ENCODE measurements at regions not wholly inside any gene's neighbourhood (a gene's known extent, or its start where the extent isn't known, plus 50 kb on each side); places are given as distances from the start of the nearest gene placed in this dataset.

DNA sequence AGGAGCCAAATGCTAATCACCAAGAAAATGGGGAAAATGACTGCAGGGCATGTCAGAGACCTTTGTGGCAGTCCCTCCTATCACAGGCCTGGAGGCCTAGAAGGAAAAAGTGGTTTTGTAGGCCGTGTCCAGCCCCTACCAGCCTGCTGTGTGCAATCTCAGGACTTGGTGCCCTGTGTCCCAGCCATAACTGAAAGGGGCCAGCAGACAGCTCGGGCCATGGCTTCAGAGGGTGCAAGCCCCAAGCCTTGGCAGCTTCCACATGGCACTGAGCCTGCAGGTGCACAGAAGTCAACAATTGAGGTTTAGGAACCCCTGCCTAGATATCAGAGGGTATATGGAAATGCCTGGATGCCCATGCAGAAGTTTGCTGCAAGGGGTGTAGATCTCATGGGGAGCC is 391.2 kb upstream of the FSIP2 start:
- Histone ChIP-seq H3K36me3 (no peaks in the 10 kb centered on the region), H3K4me1 (no peaks in the 10 kb centered on the region), H3K9me3 (no peaks in the 10 kb centered on the region), H3K27me3 (no peaks in the 10 kb centered on the region), H3K4me3 (no peak overlapping the region), H3K27ac (no peak overlapping the region)
- TF ChIP-seq POLR2A (IDR thresholded peaks at IDR 0.05), result no peak
- TF ChIP-seq, protein P1, sequence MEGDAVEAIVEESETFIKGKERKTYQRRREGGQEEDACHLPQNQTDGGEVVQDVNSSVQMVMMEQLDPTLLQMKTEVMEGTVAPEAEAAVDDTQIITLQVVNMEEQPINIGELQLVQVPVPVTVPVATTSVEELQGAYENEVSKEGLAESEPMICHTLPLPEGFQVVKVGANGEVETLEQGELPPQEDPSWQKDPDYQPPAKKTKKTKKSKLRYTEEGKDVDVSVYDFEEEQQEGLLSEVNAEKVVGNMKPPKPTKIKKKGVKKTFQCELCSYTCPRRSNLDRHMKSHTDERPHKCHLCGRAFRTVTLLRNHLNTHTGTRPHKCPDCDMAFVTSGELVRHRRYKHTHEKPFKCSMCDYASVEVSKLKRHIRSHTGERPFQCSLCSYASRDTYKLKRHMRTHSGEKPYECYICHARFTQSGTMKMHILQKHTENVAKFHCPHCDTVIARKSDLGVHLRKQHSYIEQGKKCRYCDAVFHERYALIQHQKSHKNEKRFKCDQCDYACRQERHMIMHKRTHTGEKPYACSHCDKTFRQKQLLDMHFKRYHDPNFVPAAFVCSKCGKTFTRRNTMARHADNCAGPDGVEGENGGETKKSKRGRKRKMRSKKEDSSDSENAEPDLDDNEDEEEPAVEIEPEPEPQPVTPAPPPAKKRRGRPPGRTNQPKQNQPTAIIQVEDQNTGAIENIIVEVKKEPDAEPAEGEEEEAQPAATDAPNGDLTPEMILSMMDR (IDR thresholded peaks at IDR 0.05), result no peak
- no peak for DNase-seq
- WGBS, 4 donors, result 35 to 60% (median 45%) methylated on average over 2 of the region's 2 CpGs
- intact Hi-C loops (cut with DNase I), result no loop called here
- ATAC-seq, result no peak

GRCh38 chr2:185360776-185361175 is 377.8 kb upstream of the FSIP2 start:
- H3K4me1 ChIP-seq, result no peaks in the 10 kb centered on the region
- 82 to 88% (median 86%) methylated on average over 3 of the region's 3 CpGs for WGBS, 4 donors
- H3K27me3 ChIP-seq, result no peaks in the 10 kb centered on the region
- no peaks in the 10 kb centered on the region for H3K36me3 ChIP-seq
- no peak overlapping the region for H3K27ac ChIP-seq
- H3K4me3 ChIP-seq, result no peak overlapping the region
- ATAC-seq (no peak), DNase-seq (no peak)
- intact Hi-C loops (cut with DNase I), result no loop called here
- H3K9me3 ChIP-seq, result no peaks in the 10 kb centered on the region
- no peak for TF ChIP-seq POLR2A (IDR thresholded peaks at IDR 0.05)
- TF ChIP-seq, protein P1 (IDR thresholded peaks at IDR 0.05), result no peak

- 81 to 87% (median 85%) methylated on average over 3 of the region's 3 CpGs for WGBS, 4 donors
- no peaks in the 10 kb centered on the region for H3K36me3 ChIP-seq
- ATAC-seq (no peak), DNase-seq (no peak)
- no peaks in the 10 kb centered on the region for H3K4me1 ChIP-seq
- peaks cover 0 to 4% (median 0%) of the 10 kb centered on the region in 12 donors for H3K9me3 ChIP-seq
- H3K27me3 ChIP-seq, result no peaks in the 10 kb centered on the region
- intact Hi-C loops (cut with DNase I), result no loop called here
- no peak overlapping the region for H3K27ac ChIP-seq
- no peak for TF ChIP-seq POLR2A (IDR thresholded peaks at IDR 0.05)
- TF ChIP-seq, protein P1 (IDR thresholded peaks at IDR 0.05), result no peak
- no peak overlapping the region for H3K4me3 ChIP-seq
These were observed 366.4 kb upstream of the FSIP2 start for GRCh38 chr2:185372188-185372587.

DNA sequence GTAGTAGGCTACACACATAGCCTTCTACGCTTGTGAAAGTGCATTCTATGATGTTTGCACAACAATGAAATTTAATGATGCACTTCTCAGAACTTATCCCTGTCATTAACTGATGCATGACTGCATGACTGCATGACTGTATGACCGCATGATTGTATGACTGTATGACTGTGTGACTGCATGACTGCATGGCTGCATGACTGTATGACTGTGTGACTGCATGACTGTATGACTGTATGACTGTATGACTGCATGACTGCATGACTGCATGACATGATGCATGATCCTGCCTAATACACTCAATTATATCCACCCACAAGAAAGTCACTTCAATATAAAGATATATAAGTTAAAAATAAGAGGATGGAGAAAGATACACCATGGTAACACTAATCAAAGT is 365.4 kb upstream of the FSIP2 start:
- no peak for DNase-seq
- intact Hi-C loops (cut with DNase I), result no loop called here
- Histone ChIP-seq H3K9me3 (peaks cover 0 to 4% (median 0%) of the 10 kb centered on the region in 12 donors), H3K27me3 (no peaks in the 10 kb centered on the region), H3K4me1 (no peaks in the 10 kb centered on the region), H3K36me3 (no peaks in the 10 kb centered on the region), H3K4me3 (no peak overlapping the region), H3K27ac (no peak overlapping the region)
- TF ChIP-seq, protein P1 (IDR thresholded peaks at IDR 0.05), result no peak
- TF ChIP-seq POLR2A (IDR thresholded peaks at IDR 0.05), result no peak
- 86 to 91% (median 90%) methylated on average over 2 of the region's 2 CpGs for WGBS, 4 donors
- ATAC-seq, result no peak
